GM19467 (cell line): ENCODE measurements at regions not wholly inside any gene's neighbourhood (a gene's known extent, or its start where the extent isn't known, plus 50 kb on each side); places are given as distances from the start of the nearest gene placed in this dataset.

ENCODE experiments used
- ATAC-seq: cut with Tn5 transposase; IDR thresholded peaks from one replicate; pipeline ENCODE4 v1.9.1; 2021; ENCODE audit warnings: mild to moderate bottlenecking, moderate library complexity; ENCODE audit not compliant: unreplicated experiment

DNA sequence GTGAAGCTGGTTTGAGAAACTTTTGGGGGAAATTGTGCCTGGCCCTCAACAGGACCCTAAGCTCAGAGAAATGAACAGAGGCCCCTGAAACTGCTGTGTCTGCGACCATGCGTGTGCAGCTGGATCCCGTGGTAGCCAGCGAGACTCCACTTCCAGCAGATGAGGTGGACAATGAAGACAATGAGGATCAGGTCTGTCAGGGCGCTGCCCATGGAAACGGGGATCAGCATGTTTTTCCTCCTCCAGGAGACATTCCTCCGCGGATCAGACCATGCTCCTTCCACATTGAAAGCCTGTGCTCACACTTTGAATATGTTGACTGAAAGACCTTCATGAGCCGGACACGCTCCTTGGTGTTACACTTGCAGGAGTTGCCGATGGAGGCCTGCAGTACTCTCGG, 1439.8 kb upstream of the ALCAM start:
- no peak for ATAC-seq

GRCh38 chr3:103927896-103928295, 1438.8 kb upstream of the ALCAM start:
- no peak for ATAC-seq

DNA sequence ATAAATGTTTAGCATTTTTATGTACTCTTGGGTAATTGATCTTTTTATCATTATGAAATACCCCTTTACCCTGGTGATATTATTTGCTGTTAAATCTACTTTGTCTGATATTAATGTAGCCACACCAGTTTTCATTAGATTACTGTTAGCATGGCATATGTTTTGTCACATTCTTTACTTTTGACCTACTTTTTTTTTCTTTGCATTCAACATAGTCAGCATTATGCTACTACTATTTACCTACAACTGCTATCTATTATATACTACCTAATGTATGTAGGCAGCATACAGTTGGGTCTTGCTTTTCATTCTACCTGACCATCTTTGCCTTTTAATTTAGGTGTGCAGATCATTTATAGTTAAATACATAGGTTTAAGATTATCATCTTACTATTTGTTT, 1429.6 kb upstream of the ALCAM start:
- no peak for ATAC-seq

GRCh38 chr3:103947062-103947461, 1419.6 kb upstream of the ALCAM start:
- ATAC-seq: no peak

- ATAC-seq: no peak
Measured at GRCh38 chr3:103949693-103950092, 1417.0 kb upstream of the ALCAM start.

DNA sequence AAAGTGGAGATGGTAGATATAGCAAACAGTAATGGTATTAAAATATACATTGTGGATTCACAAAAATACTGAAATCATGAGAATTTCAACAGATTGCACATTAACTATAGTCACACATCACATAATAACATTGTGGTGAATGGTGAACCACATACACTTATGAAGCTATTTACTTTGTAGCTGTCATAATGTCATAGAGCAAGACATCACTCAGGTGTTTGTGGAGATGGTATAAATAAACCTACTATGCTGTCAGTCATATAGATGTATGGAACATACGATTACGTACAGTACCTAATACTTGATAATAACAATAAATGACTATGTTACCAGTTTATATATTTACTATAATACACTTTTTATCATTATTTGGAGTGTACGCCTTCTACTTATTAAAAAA, 1416.0 kb upstream of the ALCAM start:
- ATAC-seq: no peak

DNA sequence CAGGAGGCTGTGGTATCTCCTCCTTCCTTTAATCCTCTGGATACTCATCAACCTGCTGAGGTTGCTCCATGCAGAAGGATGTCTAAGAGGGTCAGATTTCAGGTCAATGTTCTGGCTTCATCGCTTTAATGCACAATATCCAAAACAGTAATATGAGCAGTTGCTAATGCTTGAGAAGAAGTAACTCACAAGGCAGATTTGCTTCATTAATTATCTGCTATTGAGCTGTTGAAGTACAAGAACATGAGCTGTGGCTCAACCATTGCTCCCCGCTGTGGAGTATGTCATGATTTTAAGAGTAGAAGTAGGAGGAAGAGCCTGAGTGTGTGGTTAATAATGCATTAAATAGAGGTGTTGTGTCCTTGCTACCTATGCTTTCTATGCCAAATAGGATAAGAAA, 1412.9 kb upstream of the ALCAM start:
- no peak for ATAC-seq

GRCh38 chr3:103960819-103961218, 1405.9 kb upstream of the ALCAM start:
- ATAC-seq: no peak

DNA sequence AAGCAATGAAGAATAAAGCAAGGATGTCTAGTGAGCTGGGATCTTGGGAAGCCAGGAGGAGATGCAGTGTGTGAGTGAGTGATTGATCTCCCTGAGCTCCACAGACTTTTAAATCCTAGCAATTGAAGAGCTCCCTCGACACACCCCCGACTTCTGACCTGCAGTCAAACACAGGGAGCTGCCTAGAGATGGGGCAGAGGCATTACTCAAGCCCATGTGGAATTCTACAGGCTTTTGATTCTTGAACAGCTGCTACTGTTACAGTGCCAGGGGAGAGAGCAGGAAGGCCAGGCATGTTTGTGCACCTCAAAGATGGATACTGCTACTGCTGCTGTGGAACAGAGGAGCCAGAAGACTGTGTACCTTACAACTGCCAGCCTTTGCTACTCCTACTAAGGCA, 1403.1 kb upstream of the ALCAM start:
- no peak for ATAC-seq

- ATAC-seq: no peak
Measured at GRCh38 chr3:103965764-103966163, 1400.9 kb upstream of the ALCAM start.

DNA sequence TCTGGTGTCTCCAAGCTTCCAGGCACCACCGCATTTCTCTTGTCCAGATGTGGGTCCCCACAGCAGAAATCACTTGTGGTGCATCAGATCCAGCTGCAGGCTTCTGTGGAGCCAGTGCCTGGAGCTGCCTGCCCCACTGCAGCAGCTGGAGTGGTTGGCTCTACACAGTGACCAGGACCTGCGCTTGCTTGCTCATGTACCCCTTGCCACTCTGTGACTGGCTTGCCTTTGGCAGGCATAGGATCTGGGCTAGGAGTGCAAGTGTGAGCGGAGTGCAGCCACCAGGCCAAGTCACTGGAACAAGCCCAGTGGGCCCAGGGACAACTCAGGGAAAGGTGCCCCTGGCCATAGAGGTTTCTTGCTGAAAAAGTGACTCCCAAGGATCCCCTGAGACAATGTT, 1400.0 kb upstream of the ALCAM start:
- ATAC-seq: no peak

DNA sequence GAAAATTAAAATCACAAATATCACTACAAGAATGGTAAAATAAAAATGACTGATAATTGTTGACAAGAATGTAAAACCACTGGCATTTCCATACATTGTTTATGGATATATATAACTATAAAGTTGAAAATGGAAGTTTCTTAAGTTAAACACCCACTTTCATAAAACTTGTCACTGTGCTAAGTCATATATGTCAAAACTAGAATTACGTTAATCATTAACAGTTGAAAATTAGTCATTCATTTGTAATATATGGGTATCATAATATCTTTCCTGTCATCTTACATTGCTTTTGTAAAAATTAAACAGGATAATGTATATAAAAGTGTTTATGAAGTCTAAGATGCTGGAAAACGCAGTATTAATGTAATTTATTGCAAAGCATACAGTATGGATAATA, 1398.6 kb upstream of the ALCAM start:
- ATAC-seq: peak; percentile 64

- ATAC-seq: peak; percentile 94
Measured at GRCh38 chr3:103968751-103969150, 1398.0 kb upstream of the ALCAM start.

GRCh38 chr3:103976931-103977339, 1389.8 kb upstream of the ALCAM start:
- ATAC-seq: peak; percentile 88

DNA sequence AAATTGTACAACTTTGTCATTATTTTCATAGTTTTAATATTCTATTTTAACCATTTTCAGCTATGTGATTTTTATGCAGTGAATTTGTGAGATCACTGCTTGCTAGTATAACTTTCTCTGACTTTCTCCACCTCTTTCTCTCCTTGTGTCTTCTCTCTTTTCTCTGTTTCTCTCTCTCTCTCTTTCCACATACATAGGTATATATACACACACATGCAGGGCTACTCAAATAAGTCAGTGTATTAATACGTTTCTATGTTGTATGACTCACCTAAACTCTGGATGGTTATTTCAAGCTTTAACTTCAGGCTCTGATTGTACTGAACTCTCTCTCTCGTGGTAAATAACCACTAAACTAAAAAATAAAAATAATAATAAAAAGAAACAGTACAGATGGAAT, 1389.3 kb upstream of the ALCAM start:
- no peak for ATAC-seq

DNA sequence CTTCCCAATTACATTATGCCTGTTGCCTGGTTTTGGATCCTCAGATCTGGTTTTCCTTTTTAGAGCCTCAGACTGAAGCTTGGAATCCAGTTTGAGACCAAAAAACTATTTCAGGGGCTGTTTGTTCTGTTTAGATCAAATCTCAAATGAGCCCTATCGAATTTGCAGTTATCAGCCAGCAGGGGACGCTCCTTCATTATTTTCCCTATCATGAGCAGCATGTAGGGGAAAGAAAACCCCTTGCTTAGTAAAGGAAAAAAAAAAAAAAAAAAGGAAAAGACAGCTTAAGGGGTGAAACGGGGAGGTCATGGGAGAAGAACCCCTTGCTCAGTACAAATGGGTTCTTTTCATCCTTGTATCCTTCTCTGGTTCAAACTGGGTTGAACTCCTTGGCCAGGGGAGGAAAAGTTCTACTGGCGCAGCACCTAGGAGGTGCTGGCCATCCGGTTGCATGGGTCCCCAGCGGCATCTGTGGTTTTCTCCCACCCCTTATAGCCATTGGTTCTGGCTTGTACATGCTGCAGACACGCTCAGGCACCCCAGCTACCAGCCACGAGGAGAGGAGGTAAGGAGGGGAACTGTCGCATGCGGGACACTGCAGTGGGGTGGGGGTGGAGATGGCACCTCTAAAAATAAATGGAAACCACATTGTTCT, 1375.1 kb upstream of the ALCAM start:
- ATAC-seq: no peak

GRCh38 chr3:103992469-103992868, 1374.2 kb upstream of the ALCAM start:
- no peak for ATAC-seq

- no peak for ATAC-seq
Measured at GRCh38 chr3:104004956-104005355, 1361.8 kb upstream of the ALCAM start.

DNA sequence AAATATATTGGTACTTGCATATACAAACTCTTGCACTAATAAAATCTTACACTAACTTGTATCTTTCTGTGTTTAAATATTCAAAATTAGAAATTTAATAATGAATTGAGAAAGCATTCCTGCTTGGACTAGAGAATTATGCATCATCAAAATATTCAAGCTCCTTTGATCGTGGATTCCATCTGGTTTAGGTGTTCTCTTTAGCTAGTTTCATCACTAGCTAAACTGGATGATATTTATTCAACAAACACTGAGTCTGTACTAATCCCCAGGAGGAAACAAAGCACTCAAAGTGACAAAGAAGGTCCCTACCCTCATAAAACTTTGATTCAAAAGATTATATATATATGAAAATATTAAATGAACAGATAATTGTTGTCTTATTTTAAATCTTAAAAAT, 1360.9 kb upstream of the ALCAM start:
- no peak for ATAC-seq

GRCh38 chr3:104018541-104018940, 1348.2 kb upstream of the ALCAM start:
- no peak for ATAC-seq

DNA sequence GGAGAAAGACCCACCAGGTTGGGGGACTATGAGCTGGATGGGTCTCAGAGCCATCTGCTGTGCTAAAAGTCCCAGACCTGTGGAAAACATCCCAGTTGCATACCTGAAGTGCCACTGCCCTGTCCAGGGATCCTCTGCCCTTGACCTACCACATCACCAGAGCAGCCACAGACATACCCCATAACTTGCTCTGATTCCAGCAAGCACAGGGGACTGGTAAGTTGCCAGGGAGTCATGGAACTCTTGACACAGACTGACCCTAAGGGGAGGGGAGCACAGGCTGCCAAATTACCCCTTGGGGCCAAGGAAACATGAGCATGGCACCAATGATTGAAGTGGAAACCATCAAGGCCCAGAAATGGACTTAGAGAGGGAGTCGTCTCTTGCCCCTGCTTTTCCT, 1335.1 kb upstream of the ALCAM start:
- no peak for ATAC-seq

DNA sequence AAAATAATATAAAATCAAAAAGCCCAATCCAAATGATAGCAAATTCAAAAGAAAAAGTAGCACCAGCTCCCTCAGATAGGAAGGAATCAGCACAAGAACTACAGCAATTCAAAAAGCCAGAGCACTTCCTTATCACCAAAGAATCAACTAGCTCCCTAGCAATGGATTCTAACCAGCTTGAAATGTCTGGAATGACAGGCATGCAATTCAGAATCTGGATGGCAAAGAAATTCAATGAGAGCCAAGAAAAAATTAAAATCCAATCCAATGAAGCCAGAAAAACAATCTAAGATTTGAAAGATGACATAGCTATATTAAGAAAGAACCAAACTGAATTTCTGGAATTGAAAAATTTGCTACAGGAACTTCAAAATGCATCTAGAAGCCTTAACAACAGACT, 1334.4 kb upstream of the ALCAM start:
- ATAC-seq: no peak

GRCh38 chr3:104040896-104041295, 1325.8 kb upstream of the ALCAM start:
- no peak for ATAC-seq
